HG02970 (cell line): ENCODE measurements at regions not wholly inside any gene's neighbourhood (a gene's known extent, or its start where the extent isn't known, plus 50 kb on each side); places are given as distances from the start of the nearest gene placed in this dataset.
"Not testable (repeated sequence)": the region's sequence is repeated elsewhere in the genome, so short reads cannot be mapped to it uniquely, and the experiment has no call there.

Source experiments
- ATAC-seq: cut with Tn5 transposase; IDR thresholded peaks from one replicate; pipeline ENCODE4 v1.9.1; 2021; ENCODE audit warnings: mild to moderate bottlenecking, moderate library complexity, moderate number of reproducible peaks; ENCODE audit not compliant: unreplicated experiment, low FRiP score

- ATAC-seq, result no peak
These were observed 308.8 kb upstream of the EPHA7 start for GRCh38 chr6:93728150-93728549.

DNA sequence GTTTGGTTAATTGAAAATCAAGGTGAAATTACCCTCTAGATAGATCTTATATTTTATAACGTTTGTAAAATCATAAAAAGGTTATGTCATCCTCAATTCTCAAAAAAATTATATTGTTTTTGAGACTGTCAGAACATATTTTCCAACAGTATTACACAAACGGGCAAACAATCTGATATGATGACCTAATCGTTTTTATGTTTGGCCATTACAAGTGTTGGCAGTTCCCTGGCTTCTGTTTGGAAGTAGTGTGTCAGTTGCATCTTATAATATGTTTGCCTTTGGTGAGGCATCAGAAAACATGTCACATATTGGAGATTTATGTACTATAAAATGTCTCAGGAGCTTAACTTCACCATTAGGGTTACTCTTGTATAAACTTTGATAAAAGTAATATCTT, 308.1 kb upstream of the EPHA7 start:
- ATAC-seq, result no peak

DNA sequence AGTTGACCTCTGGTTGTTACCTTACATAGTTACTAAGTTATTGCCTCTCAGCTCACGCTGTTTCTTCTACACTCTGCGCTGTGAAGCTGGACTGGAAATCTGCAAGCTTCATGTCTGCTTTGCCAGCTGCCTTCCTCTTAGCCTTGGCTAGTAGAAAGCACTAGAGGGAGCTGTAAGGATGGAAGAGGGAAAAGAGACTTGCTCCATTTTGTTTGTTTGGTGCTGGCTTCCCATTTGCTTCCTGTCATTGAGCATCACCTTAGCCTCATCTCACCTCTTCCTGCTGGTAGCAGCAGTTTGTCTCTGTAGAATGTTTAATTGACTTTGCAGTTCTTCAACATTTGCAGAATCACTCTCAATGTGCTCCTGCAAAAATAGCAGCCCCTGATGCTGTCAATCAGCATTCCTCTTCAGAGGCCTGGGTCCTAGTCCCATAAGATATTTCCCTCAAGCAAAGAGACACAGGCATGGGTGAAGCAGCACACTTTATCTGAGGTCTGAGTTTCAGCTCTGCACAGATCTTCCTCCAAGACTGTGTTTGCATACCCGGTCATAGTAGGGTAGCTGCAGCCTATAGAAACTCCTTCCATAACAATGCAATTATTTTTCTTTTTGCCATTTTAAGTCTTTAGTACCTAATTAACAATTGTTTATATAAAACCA, 302.2 kb upstream of the EPHA7 start:
- ATAC-seq, result no peak

- ATAC-seq, result no peak
These were observed 294.6 kb upstream of the EPHA7 start for GRCh38 chr6:93713974-93714373.

DNA sequence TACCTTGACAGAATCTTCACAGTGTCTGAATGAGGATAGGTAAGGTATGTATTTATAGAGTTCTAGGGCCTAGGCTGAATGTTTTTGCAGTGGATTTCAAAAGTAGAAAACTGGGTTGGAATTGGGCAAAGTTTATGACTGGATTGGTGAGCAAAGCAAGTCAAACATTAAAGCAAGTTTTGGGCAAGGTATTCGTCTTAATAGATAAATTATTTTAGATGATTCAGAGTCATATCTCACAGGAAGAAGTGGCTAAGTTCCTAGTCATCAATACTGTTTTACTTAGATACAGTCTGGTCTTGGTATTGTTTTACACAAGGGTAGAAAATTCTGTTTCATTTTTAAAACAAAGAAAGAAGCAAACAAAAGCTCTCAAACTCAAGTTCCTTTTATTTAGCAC, 284.1 kb upstream of the EPHA7 start:
- ATAC-seq, result no peak

- ATAC-seq, result no peak
These were observed 282.2 kb upstream of the EPHA7 start for GRCh38 chr6:93701526-93701925.

GRCh38 chr6:93685494-93685893, 266.1 kb upstream of the EPHA7 start:
- ATAC-seq, result no peak

GRCh38 chr6:93684339-93684738, 265.0 kb upstream of the EPHA7 start:
- ATAC-seq, result no peak

DNA sequence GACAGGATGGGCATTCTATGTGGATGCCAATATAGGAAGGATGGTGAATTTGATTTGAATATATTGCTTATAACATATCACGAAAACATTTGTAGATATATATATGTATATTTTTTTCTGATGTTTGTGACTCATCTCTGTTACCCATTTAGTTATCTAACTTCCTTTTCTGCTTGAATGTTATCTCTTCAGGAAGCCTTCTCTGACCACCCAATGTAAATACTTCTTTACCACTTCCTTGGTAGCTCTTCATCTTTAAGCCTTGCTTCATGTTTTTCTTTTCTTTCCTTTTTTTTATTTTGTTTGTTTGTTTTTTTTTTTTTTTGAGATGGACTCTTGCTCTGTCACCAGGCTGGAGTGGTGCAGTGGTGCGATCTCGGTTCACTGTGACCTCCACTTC, 260.5 kb upstream of the EPHA7 start:
- no peak for ATAC-seq

DNA sequence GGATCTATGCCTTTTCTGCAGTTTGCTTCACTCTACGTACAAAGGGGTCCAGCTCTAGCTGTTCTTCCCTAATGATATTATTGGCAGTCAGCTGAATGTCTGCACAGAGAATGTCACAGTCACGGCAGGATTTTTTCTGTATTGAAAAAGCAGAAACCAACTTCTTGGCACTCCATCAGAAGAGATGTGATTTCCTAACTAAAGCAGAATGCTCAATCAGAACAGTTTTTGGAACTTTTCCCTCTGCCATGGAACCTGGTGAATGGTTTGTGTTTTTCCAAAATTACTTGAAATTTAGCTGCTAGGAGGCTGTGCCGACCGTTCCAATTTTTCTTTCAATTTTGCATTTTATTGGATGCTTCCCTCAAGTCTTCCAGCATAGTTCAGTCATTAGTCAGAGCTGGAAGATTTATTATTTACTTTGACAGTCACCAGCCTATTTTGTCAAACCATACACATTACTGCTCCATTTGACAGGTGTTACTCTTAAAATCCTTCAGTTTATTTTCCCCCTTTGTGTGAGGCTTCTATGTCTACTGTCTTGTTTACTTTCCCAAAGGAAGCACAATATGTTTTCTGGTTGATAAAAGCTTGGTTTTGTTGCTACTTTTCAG, 259.6 kb upstream of the EPHA7 start:
- no peak for ATAC-seq

DNA sequence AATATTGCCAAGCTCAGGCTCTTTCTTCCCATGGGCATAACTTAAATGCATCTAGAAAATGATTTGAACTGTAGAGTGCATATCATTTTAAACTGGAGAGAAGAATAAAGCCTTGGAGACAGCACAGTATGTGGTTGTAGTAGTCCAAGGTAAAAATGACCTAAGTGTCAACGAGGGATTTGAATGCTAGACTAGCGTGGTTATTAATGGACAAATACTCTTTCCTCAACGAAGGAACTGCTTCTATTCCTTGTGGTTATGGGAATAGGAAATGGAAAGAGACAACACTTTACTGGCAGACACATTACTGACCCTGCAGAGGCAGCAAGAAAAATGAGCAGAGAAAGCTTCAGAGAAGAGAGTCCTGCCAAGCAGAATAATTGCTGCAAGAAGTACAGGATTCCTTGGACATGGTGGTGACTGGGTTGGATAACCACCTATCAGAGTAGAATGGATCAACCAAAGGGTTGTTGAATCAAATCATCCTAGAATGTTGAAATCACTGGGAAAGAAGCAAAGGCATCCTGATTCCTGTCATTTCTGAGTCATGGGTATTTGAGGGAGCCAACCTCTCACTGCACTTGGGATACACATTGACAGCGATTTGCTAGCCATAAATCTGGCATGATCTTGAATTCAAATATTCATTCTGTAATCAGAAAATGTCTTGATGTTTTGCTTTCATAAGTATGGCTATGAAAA, 258.1 kb upstream of the EPHA7 start:
- no peak for ATAC-seq

- no peak for ATAC-seq
These were observed 257.2 kb upstream of the EPHA7 start for GRCh38 chr6:93676581-93676980.

GRCh38 chr6:93675856-93676417, 256.6 kb upstream of the EPHA7 start:
- no peak for ATAC-seq

- ATAC-seq, result no peak
These were observed 243.8 kb upstream of the EPHA7 start for GRCh38 chr6:93663111-93663510.

DNA sequence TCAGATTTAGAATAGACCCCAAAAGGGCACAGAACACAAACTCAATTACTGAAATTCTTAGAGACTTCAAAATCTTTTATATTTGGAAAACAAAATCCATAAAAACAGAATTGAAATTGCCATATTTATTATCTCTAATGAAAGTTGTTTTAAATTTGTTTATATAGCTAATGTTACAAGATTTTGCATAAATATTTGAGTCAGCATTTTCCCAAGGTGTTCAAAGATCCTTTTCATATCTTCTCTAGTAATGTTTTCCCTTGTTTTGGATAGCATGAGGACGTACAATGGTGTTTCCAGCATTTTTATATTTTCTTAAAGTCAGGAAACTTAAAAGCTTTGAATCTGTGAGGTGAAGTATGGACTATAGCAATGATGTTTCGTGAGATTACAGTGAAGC, 235.2 kb upstream of the EPHA7 start:
- no peak for ATAC-seq

DNA sequence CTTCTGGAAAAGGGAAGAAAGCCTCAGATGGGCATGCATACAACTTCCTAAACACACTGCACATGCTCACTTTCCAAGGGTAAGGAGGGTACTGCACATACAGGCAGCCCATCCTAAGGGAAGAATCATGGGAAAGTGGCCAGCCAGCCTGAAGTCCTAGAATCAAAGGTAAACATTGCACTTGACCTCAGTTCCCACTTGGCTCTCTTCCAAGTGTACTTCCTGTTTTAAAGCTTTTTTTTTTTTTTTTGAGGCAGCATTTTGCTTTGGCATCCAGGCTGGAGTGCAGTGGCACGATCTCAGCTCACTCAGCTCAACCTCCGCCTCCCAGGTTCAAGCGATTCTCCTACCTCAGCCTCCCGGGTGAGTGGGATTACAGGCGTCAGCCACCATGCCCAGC, 225.3 kb upstream of the EPHA7 start:
- no peak for ATAC-seq

DNA sequence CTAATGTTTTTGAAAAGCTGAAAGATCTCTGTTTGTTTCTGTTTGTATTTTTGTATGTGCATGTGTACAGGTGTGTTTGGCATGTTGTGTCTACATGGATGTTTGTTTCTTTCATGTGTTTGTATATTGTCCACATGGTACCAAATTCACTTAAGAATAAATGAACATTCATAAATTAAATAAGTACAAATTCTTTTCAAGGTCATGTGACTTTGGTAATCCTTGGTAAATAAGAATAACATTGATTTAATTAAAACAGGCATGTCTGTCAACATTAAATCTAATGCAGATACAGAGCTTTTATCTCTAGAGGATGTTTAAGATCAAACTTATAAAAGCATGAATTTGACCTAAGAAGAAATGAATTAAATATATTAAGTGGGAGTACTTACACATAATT, 219.8 kb upstream of the EPHA7 start:
- no peak for ATAC-seq

DNA sequence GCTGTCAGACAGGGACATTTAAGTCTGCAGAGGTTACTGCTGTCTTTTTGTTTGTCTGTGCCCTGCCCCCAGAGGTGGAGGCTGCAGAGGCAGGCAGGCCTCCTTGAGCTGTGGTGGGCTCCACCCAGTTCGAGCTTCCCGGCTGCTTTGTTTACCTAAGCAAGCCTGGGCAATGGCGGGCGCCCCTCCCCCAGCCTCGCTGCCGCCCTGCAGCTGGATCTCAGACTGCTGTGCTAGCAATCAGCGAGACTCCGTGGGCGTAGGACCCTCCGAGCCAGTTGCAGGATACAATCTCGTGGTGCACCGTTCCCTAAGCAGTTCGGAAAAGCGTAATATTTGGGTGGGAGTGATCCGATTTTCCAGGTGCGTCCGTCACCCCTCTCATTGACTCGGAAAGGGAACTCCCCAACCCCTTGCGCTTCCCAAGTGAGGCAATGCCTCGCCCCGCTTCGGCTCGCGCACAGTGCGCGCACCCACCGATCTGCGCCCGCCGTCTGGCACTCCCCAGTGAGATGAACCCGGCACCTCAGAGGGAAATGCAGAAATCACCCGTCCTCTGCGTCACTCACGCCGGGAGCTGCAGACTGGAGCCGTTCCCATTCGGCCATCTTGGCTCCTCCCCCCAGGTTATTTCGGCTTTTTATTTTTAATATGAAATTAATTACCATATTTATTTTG, 217.8 kb upstream of the EPHA7 start:
- ATAC-seq, result not testable (repeated sequence)

DNA sequence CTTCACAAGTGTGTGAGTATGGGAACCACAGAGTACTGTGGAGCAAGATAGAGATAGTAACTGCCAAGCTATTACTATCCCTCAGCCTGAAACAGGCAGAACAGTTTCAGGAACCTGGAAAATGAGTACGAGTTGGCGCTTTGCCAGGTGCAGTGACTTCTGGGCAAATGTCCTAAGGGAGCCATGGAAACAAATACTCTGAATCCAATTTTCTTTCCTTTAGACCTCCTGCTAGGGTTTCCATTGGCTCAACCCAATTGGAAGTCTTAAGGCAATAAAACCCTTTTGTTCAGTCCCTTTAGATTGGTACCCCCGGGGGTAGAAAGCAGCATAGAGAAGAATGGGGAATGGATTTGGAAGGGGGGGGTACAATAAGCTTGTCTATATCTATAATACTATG, 205.0 kb upstream of the EPHA7 start:
- no peak for ATAC-seq

- no peak for ATAC-seq
These were observed 202.1 kb upstream of the EPHA7 start for GRCh38 chr6:93621442-93621841.

DNA sequence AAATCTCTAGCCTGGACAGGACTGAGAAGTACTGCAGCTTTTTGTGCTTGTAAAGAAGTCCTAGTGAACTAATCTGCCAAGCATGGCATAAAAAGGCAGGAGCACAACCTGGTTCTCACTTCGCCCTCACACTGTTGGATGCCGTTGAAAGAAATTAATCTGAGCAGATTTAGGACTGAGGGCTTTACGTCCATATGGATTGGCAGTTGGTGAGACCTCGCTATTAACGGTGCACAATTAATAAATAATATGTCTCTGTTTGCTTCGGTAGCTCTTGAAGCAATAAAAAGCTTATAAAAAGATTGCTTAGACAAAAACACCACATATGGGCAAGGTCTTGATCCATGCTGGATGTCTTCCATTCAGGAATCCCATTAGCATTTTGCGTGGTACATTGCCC, 185.6 kb upstream of the EPHA7 start:
- ATAC-seq, result no peak
